Right kidney (tissue), 1 donor: ENCODE measurements at regions not wholly inside any gene's neighbourhood (a gene's known extent, or its start where the extent isn't known, plus 50 kb on each side); places are given as distances from the start of the nearest gene placed in this dataset.

Experiments
- DNase-seq: peaks from one replicate; pipeline ENCODE4 v3.0.0-alpha.2; 2016

- DNase-seq = no peak
Observed at GRCh38 chr5:110031402-110032140, 341.8 kb downstream of the MAN2A1 start.

GRCh38 chr5:110032376-110032775 is 342.6 kb downstream of the MAN2A1 start:
- no peak for DNase-seq

DNA sequence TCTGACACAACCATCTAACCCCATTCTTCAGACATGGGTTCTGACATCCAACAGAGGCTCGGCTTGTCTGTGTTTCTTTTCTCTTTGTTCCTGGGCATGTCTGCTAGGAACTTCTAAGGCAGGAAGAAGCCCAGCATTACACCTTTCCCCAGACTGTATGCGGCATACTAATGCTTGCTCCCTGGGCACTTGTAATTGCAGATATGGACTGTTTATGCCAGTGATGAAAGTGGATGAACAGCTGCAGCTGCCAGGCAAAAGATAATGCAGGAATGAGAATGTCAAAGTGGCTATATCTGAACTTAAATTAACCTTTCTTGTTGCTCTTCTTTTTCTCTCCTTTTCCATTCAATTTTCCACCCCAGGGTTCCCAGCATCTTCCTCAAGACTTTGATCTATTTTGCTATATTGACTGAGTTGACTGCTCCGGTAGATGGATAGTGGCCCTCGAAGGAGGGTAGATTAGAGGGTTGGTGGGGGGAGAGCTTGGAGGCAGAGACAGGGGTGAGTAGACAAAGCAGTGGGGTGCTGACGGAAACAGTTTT is 344.4 kb downstream of the MAN2A1 start:
- DNase-seq = no peak

- no peak for DNase-seq
Observed at GRCh38 chr5:110038297-110038997, 348.7 kb downstream of the MAN2A1 start.

DNA sequence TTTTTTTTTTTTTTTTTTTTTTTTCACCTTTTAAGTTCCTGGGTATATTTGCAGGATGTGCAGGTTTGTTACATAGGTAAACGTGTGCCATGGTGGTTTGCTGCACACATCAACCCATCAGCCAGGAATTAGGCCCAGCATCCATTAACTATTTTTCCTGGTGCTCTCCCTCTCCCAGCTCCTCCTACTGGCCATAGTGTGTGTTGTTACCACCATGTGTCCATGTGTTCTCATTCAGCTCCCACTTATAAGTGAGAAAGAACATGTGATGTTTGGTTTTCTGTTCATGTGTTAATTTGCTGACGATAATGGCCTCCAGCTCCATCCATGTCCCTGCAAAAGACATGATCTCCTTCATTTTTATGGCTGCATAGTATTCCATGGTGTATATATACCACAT is 350.5 kb downstream of the MAN2A1 start:
- no peak for DNase-seq

- DNase-seq = no peak
Observed at GRCh38 chr5:110043025-110043424, 353.3 kb downstream of the MAN2A1 start.

- DNase-seq = no peak
Observed at GRCh38 chr5:110045158-110045557, 355.4 kb downstream of the MAN2A1 start.

DNA sequence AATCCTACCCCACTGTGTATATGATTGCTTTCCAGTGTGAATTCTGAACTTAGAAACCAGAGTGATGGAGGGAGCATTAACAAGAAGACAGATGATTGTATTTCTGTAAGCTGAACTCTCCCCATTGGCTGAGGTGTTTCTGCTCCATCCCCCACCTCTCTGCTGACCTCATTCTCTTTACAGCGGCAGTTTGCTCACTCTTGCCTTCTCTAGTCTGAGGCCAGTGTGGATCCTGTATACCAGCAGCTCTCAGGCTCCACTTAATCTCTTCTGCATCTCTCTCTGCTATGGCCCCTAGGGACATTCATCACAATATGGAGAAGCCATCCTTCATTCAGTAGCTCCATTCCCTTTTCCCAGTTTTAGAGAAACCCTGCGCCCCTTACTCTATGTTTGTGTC is 358.8 kb downstream of the MAN2A1 start:
- DNase-seq = no peak

- no peak for DNase-seq
Observed at GRCh38 chr5:110049816-110050215, 360.1 kb downstream of the MAN2A1 start.

DNA sequence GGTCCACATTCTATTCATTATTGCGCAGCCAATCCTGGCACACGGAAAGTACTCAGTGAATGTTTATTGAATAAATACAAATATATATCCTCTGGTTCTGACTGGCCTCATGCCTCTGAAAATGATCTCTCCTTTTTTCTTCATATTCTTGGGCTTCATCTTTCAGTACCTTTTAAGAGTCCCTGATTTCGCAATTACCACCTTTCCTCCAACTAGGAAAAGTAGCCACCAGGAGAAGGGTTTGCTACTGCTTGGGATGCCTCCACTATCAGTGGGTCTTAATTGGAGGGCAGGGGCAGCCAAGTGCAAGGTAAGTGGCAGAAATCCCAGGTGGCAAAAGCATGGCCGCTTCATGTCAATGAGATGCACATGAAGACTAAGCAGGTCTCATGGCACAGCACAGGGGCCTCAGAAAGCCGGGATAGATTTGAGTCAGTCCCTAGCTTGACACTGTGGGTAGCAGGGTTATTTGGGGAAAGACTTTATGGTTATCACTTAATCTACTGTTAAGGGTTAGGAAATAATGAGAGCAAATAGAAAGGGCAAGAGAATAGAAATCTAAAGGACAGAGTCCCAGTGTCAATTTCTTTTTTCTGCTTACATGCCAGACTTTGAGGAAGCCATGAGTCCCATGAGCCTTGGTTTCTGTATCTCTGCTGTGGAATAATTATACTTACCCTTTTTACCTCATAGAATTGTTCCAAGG is 361.1 kb downstream of the MAN2A1 start:
- no peak for DNase-seq

GRCh38 chr5:110053205-110053604 is 363.5 kb downstream of the MAN2A1 start:
- no peak for DNase-seq

- no peak for DNase-seq
Observed at GRCh38 chr5:110053824-110054223, 364.1 kb downstream of the MAN2A1 start.

GRCh38 chr5:110054240-110054639 is 364.5 kb downstream of the MAN2A1 start:
- DNase-seq = no peak

GRCh38 chr5:110055302-110055701 is 365.6 kb downstream of the MAN2A1 start:
- no peak for DNase-seq

- DNase-seq = no peak
Observed at GRCh38 chr5:110056580-110057114, 366.9 kb downstream of the MAN2A1 start.

DNA sequence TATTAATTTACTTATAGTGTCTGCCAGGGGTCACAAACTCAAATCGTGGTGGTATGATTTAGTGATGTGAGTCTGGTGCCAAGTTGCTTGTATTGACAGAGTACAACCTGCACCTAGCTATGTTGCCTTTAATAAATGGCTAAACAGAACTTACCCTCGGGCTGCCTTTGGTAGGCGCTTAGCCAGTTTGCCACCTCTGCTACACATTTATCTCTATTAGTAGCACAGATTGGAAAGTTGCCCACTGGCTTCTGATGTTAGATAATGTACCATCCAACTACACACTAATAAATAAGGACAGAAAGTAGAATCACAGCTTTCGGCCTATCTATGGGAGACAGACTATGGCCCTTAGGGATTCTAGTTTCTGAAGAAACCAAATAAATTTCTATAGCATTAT is 368.4 kb downstream of the MAN2A1 start:
- DNase-seq = no peak

DNA sequence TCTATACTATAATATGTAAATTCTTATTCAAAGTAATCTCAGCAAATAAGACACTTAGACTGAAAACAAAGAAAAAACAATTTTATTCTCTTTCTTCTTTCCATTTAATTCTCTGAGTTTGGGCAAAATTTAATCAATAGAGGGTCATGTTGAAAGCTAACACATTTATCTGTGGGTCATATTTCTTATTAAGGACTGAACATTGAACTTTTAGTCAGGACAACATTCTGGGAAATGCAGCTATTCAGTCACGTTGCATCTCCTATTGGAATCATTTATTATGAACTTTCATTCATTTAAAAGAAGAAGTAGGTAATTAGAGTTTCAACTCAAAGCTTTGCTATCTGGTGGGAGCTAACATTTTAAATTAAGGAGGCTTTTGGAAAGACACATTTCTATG is 372.5 kb downstream of the MAN2A1 start:
- no peak for DNase-seq

DNA sequence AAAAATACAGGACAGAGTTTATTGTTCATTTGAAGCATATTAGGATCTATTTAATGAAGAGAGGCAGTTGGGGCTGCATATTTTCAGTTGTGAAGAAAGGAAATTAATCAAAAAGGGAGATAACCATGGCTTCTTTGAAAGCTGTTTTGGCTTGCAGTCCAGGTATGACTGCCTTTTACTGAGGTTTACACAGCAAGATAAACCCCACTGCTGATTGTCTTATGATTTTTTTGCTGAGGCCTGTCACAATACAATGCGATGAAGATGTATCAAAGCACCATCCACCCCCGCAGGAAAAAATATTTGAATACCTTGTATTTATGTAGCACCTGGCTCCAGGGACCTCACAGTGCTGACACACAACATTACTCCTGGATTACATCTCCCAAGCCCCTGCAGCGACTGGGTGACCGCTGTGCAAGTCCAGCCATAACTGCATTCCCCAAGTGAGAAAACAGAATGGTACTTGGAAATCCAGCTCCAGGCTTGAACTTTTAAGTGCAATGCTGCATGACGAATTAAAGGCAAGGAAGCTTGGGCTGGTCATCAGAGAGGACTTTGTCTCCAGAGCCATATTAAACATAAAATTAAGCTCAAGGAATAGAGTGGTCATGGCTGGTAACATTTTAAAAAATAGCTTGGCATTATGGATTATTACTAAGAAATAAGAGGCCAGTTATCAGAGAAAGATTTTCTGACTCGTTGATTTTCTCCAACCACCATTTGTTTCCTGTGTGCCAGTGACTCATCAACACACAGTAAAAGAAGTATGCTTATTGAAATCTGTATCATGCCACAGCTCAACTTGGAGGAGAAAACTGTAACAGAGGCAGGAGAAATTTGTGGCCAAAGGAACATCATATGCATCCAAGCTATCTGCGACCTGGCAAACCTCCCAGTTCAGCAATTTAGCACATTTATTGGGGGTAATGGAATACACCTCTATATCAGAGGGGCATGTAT is 374.2 kb downstream of the MAN2A1 start:
- no peak for DNase-seq

DNA sequence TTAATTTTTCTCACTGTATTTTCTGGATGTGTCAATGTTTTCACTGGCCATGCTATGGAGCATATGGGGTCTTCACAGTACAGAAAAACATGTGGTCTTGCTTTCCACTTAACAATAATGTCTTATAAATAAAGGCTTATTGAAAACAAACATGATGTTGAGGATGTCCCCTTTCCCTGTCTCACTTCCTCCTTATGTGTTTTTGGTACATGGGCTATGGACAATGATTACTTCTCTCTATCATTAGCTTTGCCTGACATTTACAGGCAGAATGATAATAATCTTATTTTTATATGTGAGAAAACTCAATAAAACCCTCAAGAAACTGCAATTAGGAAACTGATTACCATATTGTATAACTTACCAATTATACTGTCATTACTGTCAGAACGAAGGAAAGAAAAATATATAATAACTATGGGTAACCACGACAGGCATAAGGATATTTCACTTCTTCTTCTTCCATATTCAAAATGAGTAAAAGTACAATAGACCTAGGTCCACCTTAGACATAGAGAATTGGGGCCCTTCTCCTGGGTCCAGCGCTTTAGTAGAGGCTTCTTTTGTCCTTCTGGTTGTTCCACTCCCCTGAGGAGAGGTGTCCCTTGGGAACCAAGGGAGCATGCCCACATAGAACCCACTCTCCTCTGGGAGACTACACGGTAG is 375.0 kb downstream of the MAN2A1 start:
- no peak for DNase-seq

- no peak for DNase-seq
Observed at GRCh38 chr5:110070836-110071235, 381.1 kb downstream of the MAN2A1 start.

DNA sequence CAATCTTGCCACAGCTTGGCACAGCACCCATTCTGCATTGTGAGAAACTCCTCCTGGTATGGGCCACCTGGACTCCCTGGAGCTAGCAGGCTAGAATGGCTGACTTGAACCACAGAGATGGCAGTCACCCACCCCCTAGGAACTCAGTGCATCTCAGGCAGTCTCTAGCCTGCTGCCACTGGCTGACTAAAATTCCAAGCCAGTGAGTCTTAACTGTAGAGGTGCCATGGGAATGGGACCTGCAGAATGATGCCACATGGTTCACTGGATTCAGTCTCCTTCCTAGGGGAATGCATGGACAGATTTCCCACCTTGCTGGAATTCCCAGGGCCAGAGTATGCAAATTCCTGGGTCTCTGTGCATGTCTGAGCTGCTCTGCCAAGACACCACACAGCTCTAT is 382.9 kb downstream of the MAN2A1 start:
- DNase-seq = no peak
